IMR-90 (cell line): ENCODE measurements at regions not wholly inside any gene's neighbourhood (a gene's known extent, or its start where the extent isn't known, plus 50 kb on each side); places are given as distances from the start of the nearest gene placed in this dataset.
"Not testable (repeated sequence)": the region's sequence is repeated elsewhere in the genome, so short reads cannot be mapped to it uniquely, and the experiment has no call there.

ENCODE experiments used
- ATAC-seq: fragments of 200-7000 bp; cut with Tn5 transposase; 2 replicates; pipeline ENCODE4 v1.9.1; 2020; ENCODE audit warnings: low read depth, mild to moderate bottlenecking, moderate library complexity
- BruUV-seq: library from RNA; stranded (reverse); fragments of 400-500 nt; replicated peaks from 2 replicates; lab custom pipeline; 2021; lab: Mats Ljungman, UMichigan
- CTCF ChIA-PET: fragments of 300-600 bp; formaldehyde crosslinking; extraction: SDS; loops from one replicate; lab custom pipeline; 2021; ENCODE audit warnings: antibody characterized with exemption; lab: Yijun Ruan, JAX
- POLR2A ChIA-PET: fragments of 300-600 bp; sonication (Branson Sonifier 250); formaldehyde crosslinking; loops from one replicate; lab custom pipeline; 2022; ENCODE audit warnings: antibody characterized with exemption; ENCODE audit not compliant: unreplicated experiment; lab: Charles Lee
- DNase-seq: peaks from one replicate; pipeline ENCODE4 v3.0.0; 2013
- H2AFZ ChIP-seq: replicated peaks from 2 replicates; pipeline ENCODE3; 2013; ENCODE audit warnings: low read length, mild to moderate bottlenecking; ENCODE audit not compliant: poor library complexity
- H2AK5ac ChIP-seq: 2 replicates; pipeline ENCODE4 v1.6.1; 2013; ENCODE audit warnings: low read depth, low read length, inconsistent platforms
- H2AK9ac ChIP-seq: replicated peaks from 2 replicates; pipeline ENCODE3; 2013; ENCODE audit warnings: mild to moderate bottlenecking, low read depth, low read length, moderate library complexity; ENCODE audit not compliant: poor library complexity
- H2BK120ac ChIP-seq: 2 replicates; pipeline ENCODE4 v1.6.1; 2013; ENCODE audit warnings: low read depth, low read length, inconsistent platforms
- H2BK15ac ChIP-seq: 3 replicates; pipeline ENCODE4 v1.6.1; 2013; ENCODE audit warnings: low read depth, low read length, inconsistent platforms
- H2BK20ac ChIP-seq: 2 replicates; pipeline ENCODE4 v1.6.1; 2013; ENCODE audit warnings: low read depth, mild to moderate bottlenecking, inconsistent platforms, low read length, moderate library complexity
- H2BK5ac ChIP-seq: 2 replicates; pipeline ENCODE4 v1.6.1; 2013; ENCODE audit warnings: mild to moderate bottlenecking, low read depth, low read length, inconsistent platforms; ENCODE audit not compliant: poor library complexity, severe bottlenecking
- H3K14ac ChIP-seq: replicated peaks from 2 replicates; pipeline ENCODE4 v1.6.1; 2013; ENCODE audit warnings: low read depth, low read length, inconsistent platforms
- H3K18ac ChIP-seq: 2 replicates; pipeline ENCODE4 v1.6.1; 2013; ENCODE audit warnings: low read depth, low read length, control low read depth
- H3K23ac ChIP-seq: 2 replicates; pipeline ENCODE4 v1.6.1; 2013; ENCODE audit warnings: low read depth, low read length, inconsistent platforms
- H3K27ac ChIP-seq: 2 replicates; pipeline ENCODE4 v1.5.1; 2013; ENCODE audit warnings: mild to moderate bottlenecking, control low read depth, low read length; ENCODE audit not compliant: insufficient read depth
- H3K27me3 ChIP-seq: 2 replicates; pipeline ENCODE4 v1.6.1; 2013; ENCODE audit warnings: low read length; ENCODE audit not compliant: control insufficient read depth, insufficient read depth
- H3K36me3 ChIP-seq: 2 replicates; pipeline ENCODE4 v1.6.1; 2013; ENCODE audit warnings: low read length, mixed read lengths; ENCODE audit not compliant: control insufficient read depth, insufficient read depth
- H3K4ac ChIP-seq: 2 replicates; pipeline ENCODE4 v1.6.1; 2013; ENCODE audit warnings: low read depth, low read length, inconsistent platforms
- H3K4me1 ChIP-seq: 2 replicates; pipeline ENCODE4 v1.6.1; 2013; ENCODE audit warnings: low read length, mixed read lengths; ENCODE audit not compliant: control insufficient read depth, insufficient read depth
- H3K4me2 ChIP-seq: 2 replicates; pipeline ENCODE4 v1.6.1; 2013; ENCODE audit warnings: low read depth, mild to moderate bottlenecking, control low read depth, low read length, moderate library complexity
- H3K4me3 ChIP-seq: 2 replicates; pipeline ENCODE4 v1.5.1; 2013; ENCODE audit warnings: low read depth, mild to moderate bottlenecking, control low read depth, low read length, moderate library complexity; ENCODE audit not compliant: insufficient read depth
- H3K56ac ChIP-seq: 2 replicates; pipeline ENCODE4 v1.6.1; 2013; ENCODE audit warnings: low read length, inconsistent platforms; ENCODE audit not compliant: insufficient read depth; ENCODE audit errors: extremely low read depth
- H3K79me1 ChIP-seq, 2 experiments: 2 replicates each; pipeline ENCODE4 v1.6.1; 2013; ENCODE audit warnings: low read length in 2 of 2, inconsistent platforms in 1 of 2, low read depth in 1 of 2
- H3K9ac ChIP-seq: 2 replicates; pipeline ENCODE4 v1.6.1; 2013; ENCODE audit warnings: low read depth, low read length, control low read depth
- H3K9me1 ChIP-seq: 2 replicates; pipeline ENCODE4 v1.6.1; 2013; ENCODE audit warnings: low read length, inconsistent platforms; ENCODE audit not compliant: insufficient read depth
- H3K9me3 ChIP-seq: 2 replicates; pipeline ENCODE4 v1.6.1; 2013; ENCODE audit warnings: low read length; ENCODE audit not compliant: control insufficient read depth, insufficient read depth
- H4K20me1 ChIP-seq: 2 replicates; pipeline ENCODE4 v1.6.1; 2013; ENCODE audit warnings: low read length, inconsistent platforms; ENCODE audit not compliant: insufficient read depth
- H4K5ac ChIP-seq: 2 replicates; pipeline ENCODE4 v1.6.1; 2013; ENCODE audit warnings: mild to moderate bottlenecking, low read depth, low read length, control low read depth
- H4K8ac ChIP-seq, 2 experiments: 2 replicates each; pipeline ENCODE4 v1.6.1; 2013; ENCODE audit warnings: low read depth in 2 of 2, low read length in 2 of 2, control low read depth in 1 of 2, inconsistent platforms in 1 of 2
- H4K91ac ChIP-seq: 2 replicates; pipeline ENCODE4 v1.6.1; 2013; ENCODE audit warnings: low read depth, low read length, inconsistent platforms; ENCODE audit not compliant: insufficient read depth
- WGBS, 2 experiments: methylation state at CpG; one replicate each; pipeline versions ENCODE4 v1.1.5 to v1.1.7; 2013; ENCODE audit warnings: missing lambda C conversion rate in 2 of 2; ENCODE audit not compliant: insufficient read length in 1 of 2; ENCODE audit errors: extremely low coverage in 2 of 2; 5-methylcytosine and 5-hydroxymethylcytosine counted together
- dilution Hi-C: fragments of 300-500 bp; cut with HindIII; formaldehyde crosslinking; loops from one replicate; pipeline ENCODE4 v1.14.3; 2018; ENCODE audit warnings: low sequenced_read_pairs; ENCODE audit not compliant: unreplicated experiment
- in situ Hi-C: fragments of 300-500 bp; cut with MboI; formaldehyde crosslinking; loops from 3 replicates; pipeline ENCODE4 v1.14.3; 2019; ENCODE audit warnings: low sequenced_read_pairs, inconsistent platforms, mixed read lengths
- intact Hi-C: fragments of 100-400 bp; cut with micrococcal nuclease; formaldehyde crosslinking; loops from 2 replicates; pipeline ENCODE4 v1.10.0; 2022

- H2AFZ ChIP-seq, H3K14ac ChIP-seq, H3K18ac ChIP-seq, H3K4me2 ChIP-seq, H2BK15ac ChIP-seq, H3K36me3 ChIP-seq, in situ Hi-C loops, H3K23ac ChIP-seq, H2BK120ac ChIP-seq, DNase-seq, H4K91ac ChIP-seq, H3K79me1 ChIP-seq, H4K20me1 ChIP-seq, H3K4ac ChIP-seq, H2BK20ac ChIP-seq, H3K27me3 ChIP-seq, H3K4me1 ChIP-seq, BruUV-seq, H3K9ac ChIP-seq, H3K56ac ChIP-seq, H4K8ac ChIP-seq, H2BK5ac ChIP-seq, intact Hi-C loops, H2AK5ac ChIP-seq, H4K5ac ChIP-seq, H2AK9ac ChIP-seq, ATAC-seq, H3K4me3 ChIP-seq, H3K9me1 ChIP-seq, H3K27ac ChIP-seq, dilution Hi-C loops, H3K9me3 ChIP-seq: not testable (repeated sequence)
- 87% methylated on average over 4 of the region's 5 CpGs; no CpG with 5 or more reads in 1 of the 2 experiments for WGBS, 2 experiments
- CTCF ChIA-PET: interaction anchor here (0.6 kb wide), 1 partner anchor 201 kb away, joined by 3 read pairs; no protein-coding TSS in a partner anchor
- POLR2A ChIA-PET: interaction anchor here (0.6 kb wide), 1 partner anchor 477 kb away, joined by 3 read pairs; no protein-coding TSS in a partner anchor
Observed at GRCh38 chr1:229008347-229008746, 262.6 kb upstream of the RAB4A start.
